Activated T-cell treated with anti-CD3 and anti-CD28 coated beads, Interleukin-2, amount 50 U/mL, for 24 hours (primary cell): ENCODE measurements at regions not wholly inside any gene's neighbourhood (a gene's known extent, or its start where the extent isn't known, plus 50 kb on each side); places are given as distances from the start of the nearest gene placed in this dataset.
"Not testable (repeated sequence)": the region's sequence is repeated elsewhere in the genome, so short reads cannot be mapped to it uniquely, and the experiment has no call there.

Source experiments
- DNase-seq: peaks from one replicate; pipeline ENCODE4 v3.0.0-alpha.2; 2020
- H3K27ac Mint-ChIP-seq: 2 replicates; pipeline ENCODE4 v1.8.0; 2020; ENCODE audit warnings: mild to moderate bottlenecking, mixed read lengths
- H3K27me3 Mint-ChIP-seq: 2 replicates; pipeline ENCODE4 v1.8.0; 2020; ENCODE audit warnings: mixed read lengths
- H3K36me3 Mint-ChIP-seq: 2 replicates; pipeline ENCODE4 v1.8.0; 2020; ENCODE audit warnings: low read depth, mixed read lengths
- H3K4me1 Mint-ChIP-seq: 2 replicates; pipeline ENCODE4 v1.8.0; 2020; ENCODE audit warnings: low read depth, mixed read lengths
- H3K4me3 Mint-ChIP-seq: 2 replicates; pipeline ENCODE4 v1.8.0; 2020; ENCODE audit warnings: mild to moderate bottlenecking, moderate library complexity, mixed read lengths
- H3K9me3 Mint-ChIP-seq: 2 replicates; pipeline ENCODE4 v1.8.0; 2020; ENCODE audit warnings: mixed read lengths

GRCh38 chr4:114444211-114444610 is 154.4 kb upstream of the UGT8 start:
- Mint-ChIP-seq H3K27ac (no peak overlapping the region), H3K4me1 (no peaks in the 10 kb centered on the region), H3K27me3 (peaks cover 4% of the 10 kb centered on the region), H3K4me3 (no peak overlapping the region), H3K9me3 (no peaks in the 10 kb centered on the region), H3K36me3 (no peaks in the 10 kb centered on the region)
- DNase-seq: no peak

- not testable (repeated sequence) for H3K9me3 Mint-ChIP-seq, H3K4me1 Mint-ChIP-seq, H3K36me3 Mint-ChIP-seq, H3K27me3 Mint-ChIP-seq, H3K27ac Mint-ChIP-seq, H3K4me3 Mint-ChIP-seq, DNase-seq
These were observed 150.6 kb upstream of the UGT8 start for GRCh38 chr4:114447963-114448516.

DNA sequence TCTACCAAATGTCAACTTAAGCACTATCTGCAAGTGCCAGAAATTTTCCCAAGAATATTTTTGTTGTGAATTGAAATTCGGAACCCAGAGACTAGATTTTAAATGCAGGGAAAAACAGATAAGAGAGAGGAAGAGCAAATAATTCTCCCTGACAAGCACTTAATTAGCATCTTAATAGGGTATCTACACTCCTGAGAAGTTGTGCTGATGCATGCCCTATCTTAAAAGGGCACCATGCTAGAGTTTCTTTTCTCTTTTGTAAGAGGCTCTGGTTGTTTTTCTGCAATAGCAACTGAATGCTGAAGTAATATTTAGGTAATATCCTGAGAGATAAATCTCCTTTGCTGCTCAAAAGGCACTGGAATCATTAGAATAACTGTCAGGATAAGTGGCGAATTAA is 139.9 kb upstream of the UGT8 start:
- no peaks in the 10 kb centered on the region for H3K4me1 Mint-ChIP-seq
- no peak for DNase-seq
- H3K27me3 Mint-ChIP-seq: peaks cover 2% of the 10 kb centered on the region
- no peak overlapping the region for H3K4me3 Mint-ChIP-seq
- no peak overlapping the region for H3K27ac Mint-ChIP-seq
- no peaks in the 10 kb centered on the region for H3K9me3 Mint-ChIP-seq
- H3K36me3 Mint-ChIP-seq: no peaks in the 10 kb centered on the region

GRCh38 chr4:114464726-114465272 is 133.8 kb upstream of the UGT8 start:
- DNase-seq: no peak
- Mint-ChIP-seq H3K9me3 (no peaks in the 10 kb centered on the region), H3K4me1 (no peaks in the 10 kb centered on the region), H3K27me3 (peaks cover 8% of the 10 kb centered on the region), H3K36me3 (no peaks in the 10 kb centered on the region), H3K4me3 (no peak overlapping the region), H3K27ac (no peak overlapping the region)

GRCh38 chr4:114465766-114466165 is 132.8 kb upstream of the UGT8 start:
- Mint-ChIP-seq H3K4me3 (no peak overlapping the region), H3K27me3 (peaks cover 8% of the 10 kb centered on the region), H3K36me3 (no peaks in the 10 kb centered on the region), H3K27ac (no peak overlapping the region), H3K4me1 (no peaks in the 10 kb centered on the region), H3K9me3 (no peaks in the 10 kb centered on the region)
- no peak for DNase-seq

DNA sequence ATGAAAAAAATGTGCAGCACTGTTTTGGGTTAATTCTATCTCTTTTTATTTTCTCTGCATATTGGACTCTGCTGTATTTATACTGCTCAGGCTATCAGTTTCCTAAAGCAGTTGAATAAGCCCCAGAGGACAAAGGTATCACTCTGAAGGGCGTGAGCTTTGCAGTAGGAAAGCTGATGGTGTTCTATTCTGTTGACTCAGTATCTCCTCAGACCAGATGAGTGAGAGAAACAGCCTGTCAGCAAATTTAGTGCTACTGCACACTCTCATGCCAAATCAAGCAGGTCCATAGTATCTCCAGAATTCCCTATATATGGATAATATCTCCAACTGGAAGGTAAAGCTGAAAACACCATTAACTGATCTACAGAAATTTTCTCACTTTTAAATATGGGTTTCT is 132.3 kb upstream of the UGT8 start:
- no peak for DNase-seq
- no peaks in the 10 kb centered on the region for H3K9me3 Mint-ChIP-seq
- no peak overlapping the region for H3K4me3 Mint-ChIP-seq
- no peaks in the 10 kb centered on the region for H3K4me1 Mint-ChIP-seq
- H3K27ac Mint-ChIP-seq: no peak overlapping the region
- peaks cover 8% of the 10 kb centered on the region for H3K27me3 Mint-ChIP-seq
- H3K36me3 Mint-ChIP-seq: no peaks in the 10 kb centered on the region

DNA sequence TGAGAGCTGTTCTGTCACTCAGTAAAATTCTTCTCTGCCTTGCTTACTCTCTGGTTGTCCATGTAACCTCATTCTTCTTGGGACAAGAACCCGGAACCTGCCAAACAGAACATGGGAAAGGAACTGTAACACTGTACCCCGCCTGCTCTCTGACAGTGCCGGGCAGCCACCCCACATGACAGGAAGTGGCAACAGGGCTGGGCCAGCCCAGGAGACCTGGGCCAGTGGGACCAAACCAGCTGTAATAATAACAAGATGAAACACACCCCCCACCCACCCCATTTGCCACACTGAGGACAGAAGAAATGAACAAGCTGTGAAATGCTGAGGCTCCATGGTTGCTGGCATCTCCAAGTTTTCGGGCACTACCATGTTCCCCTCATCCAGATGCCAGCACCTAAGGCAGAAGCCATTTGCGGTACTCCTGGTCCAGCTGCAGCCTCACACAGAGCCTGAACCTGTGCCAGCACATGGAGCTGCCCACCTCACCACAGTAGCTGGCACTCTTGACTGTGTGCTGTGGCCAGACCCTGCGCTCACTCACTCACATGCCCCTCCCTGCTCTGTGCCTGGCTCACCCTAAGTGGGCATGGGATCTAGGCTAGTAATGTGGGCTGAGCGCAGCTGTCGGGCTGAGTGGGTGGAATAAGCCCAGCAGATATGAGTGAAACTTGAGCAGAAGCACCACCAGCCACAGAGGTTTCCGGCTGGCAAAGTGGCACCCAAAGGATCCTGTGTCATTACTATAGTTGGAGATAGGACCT is 126.2 kb upstream of the UGT8 start:
- no peaks in the 10 kb centered on the region for H3K36me3 Mint-ChIP-seq
- H3K4me1 Mint-ChIP-seq: no peaks in the 10 kb centered on the region
- no peak for DNase-seq
- H3K4me3 Mint-ChIP-seq: no peak overlapping the region
- no peaks in the 10 kb centered on the region for H3K27me3 Mint-ChIP-seq
- no peaks in the 10 kb centered on the region for H3K9me3 Mint-ChIP-seq
- H3K27ac Mint-ChIP-seq: no peak overlapping the region

- H3K27ac Mint-ChIP-seq: no peak overlapping the region
- no peaks in the 10 kb centered on the region for H3K36me3 Mint-ChIP-seq
- no peaks in the 10 kb centered on the region for H3K9me3 Mint-ChIP-seq
- no peak for DNase-seq
- H3K4me3 Mint-ChIP-seq: no peak overlapping the region
- no peaks in the 10 kb centered on the region for H3K27me3 Mint-ChIP-seq
- no peaks in the 10 kb centered on the region for H3K4me1 Mint-ChIP-seq
These were observed 124.3 kb upstream of the UGT8 start for GRCh38 chr4:114474188-114474800.

GRCh38 chr4:114476310-114476709 is 122.3 kb upstream of the UGT8 start:
- no peak overlapping the region for H3K27ac Mint-ChIP-seq

DNA sequence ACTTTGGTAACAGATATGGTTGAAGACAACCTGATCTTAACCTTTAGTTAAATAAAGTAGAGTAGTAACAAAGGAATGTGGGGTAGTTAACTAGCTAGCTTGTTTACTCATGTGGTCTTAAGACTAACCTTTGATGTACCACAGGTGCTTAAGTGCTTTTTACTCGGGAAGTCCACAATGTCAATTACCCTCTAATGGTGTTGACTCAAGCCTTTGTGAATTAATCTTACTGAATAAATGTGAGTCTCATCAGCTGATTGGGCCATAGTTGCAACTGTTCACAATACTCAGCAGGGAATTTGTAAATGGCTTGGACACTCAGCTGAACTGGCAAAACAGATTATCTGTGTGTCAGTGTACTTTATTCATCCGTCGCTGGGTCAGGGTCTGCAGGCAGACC is 119.0 kb upstream of the UGT8 start:
- no peak overlapping the region for H3K27ac Mint-ChIP-seq
- H3K4me1 Mint-ChIP-seq: no peaks in the 10 kb centered on the region
- no peaks in the 10 kb centered on the region for H3K36me3 Mint-ChIP-seq
- H3K9me3 Mint-ChIP-seq: no peaks in the 10 kb centered on the region
- no peak overlapping the region for H3K4me3 Mint-ChIP-seq
- no peaks in the 10 kb centered on the region for H3K27me3 Mint-ChIP-seq
- no peak for DNase-seq

More at GRCh38 chr4:114476310-114476709, 122.3 kb upstream of the UGT8 start:
- Mint-ChIP-seq H3K9me3 (no peaks in the 10 kb centered on the region), H3K4me3 (no peak overlapping the region), H3K36me3 (no peaks in the 10 kb centered on the region), H3K27me3 (no peaks in the 10 kb centered on the region), H3K4me1 (no peaks in the 10 kb centered on the region)
- no peak for DNase-seq

- H3K27me3 Mint-ChIP-seq: no peaks in the 10 kb centered on the region
- no peak overlapping the region for H3K4me3 Mint-ChIP-seq
- H3K9me3 Mint-ChIP-seq: no peaks in the 10 kb centered on the region
- no peaks in the 10 kb centered on the region for H3K4me1 Mint-ChIP-seq
- no peaks in the 10 kb centered on the region for H3K36me3 Mint-ChIP-seq
- H3K27ac Mint-ChIP-seq: no peak overlapping the region
- no peak for DNase-seq
These were observed 116.8 kb upstream of the UGT8 start for GRCh38 chr4:114481856-114482255.

DNA sequence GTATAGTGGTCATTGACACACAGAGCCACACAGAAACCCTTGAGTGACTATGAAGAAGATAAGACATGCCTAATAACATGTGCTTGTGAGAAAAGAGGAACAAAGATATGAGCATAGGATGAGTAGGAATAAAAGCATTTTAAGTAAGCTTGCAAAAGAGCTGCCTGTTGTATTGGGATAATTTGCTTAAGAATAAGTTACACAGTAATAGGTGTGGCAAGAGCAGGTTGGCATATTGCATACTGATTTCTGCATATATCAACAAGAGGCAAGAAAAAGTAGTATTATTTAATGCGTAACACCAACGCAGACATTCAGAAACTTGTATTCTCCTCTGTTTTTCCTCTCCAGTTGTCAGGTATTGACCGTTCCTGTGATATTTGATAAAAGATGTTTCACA is 111.5 kb upstream of the UGT8 start:
- no peak overlapping the region for H3K4me3 Mint-ChIP-seq
- H3K4me1 Mint-ChIP-seq: no peaks in the 10 kb centered on the region
- no peaks in the 10 kb centered on the region for H3K9me3 Mint-ChIP-seq
- no peaks in the 10 kb centered on the region for H3K27me3 Mint-ChIP-seq
- no peaks in the 10 kb centered on the region for H3K36me3 Mint-ChIP-seq
- DNase-seq: no peak
- H3K27ac Mint-ChIP-seq: no peak overlapping the region

- DNase-seq: no peak
- no peaks in the 10 kb centered on the region for H3K9me3 Mint-ChIP-seq
- no peak overlapping the region for H3K27ac Mint-ChIP-seq
- no peaks in the 10 kb centered on the region for H3K4me1 Mint-ChIP-seq
- H3K27me3 Mint-ChIP-seq: no peaks in the 10 kb centered on the region
- H3K36me3 Mint-ChIP-seq: no peaks in the 10 kb centered on the region
- no peak overlapping the region for H3K4me3 Mint-ChIP-seq
These were observed 110.2 kb upstream of the UGT8 start for GRCh38 chr4:114488301-114488982.

DNA sequence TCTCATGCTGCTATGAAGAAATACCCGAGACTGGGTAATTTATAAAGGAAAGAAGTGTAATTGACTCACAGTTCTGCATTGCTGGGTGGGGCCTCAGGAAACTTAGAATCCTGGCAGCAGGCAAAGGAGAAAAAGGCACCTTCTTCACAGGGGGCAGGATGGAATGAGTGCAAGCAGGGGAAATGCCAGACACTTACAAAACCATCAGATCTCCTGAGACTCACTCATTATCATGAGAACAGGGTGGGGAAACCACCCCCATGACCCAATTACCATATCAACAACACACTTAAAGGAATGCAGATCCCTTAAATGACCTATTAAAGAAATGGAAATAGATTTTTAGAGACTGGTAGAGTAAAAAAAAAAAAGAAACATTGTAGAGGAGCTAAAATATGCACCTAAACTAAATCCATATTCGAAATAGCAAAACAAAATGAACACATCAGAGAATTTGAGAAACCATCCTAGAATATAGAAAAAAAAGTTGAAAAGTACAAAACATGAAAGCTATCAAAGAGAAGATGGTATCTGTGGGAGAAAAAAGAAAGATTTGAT is 104.3 kb upstream of the UGT8 start:
- DNase-seq: no peak
- no peak overlapping the region for H3K4me3 Mint-ChIP-seq
- no peaks in the 10 kb centered on the region for H3K36me3 Mint-ChIP-seq
- no peaks in the 10 kb centered on the region for H3K4me1 Mint-ChIP-seq
- no peak overlapping the region for H3K27ac Mint-ChIP-seq
- H3K27me3 Mint-ChIP-seq: no peaks in the 10 kb centered on the region
- no peaks in the 10 kb centered on the region for H3K9me3 Mint-ChIP-seq
